K562 (cell line): ENCODE measurements at regions not wholly inside any gene's neighbourhood (a gene's known extent, or its start where the extent isn't known, plus 50 kb on each side); places are given as distances from the start of the nearest gene placed in this dataset.

Experiments used
- ATAC-seq: fragments of 200-7000 bp; cut with Tn5 transposase; 3 replicates; pipeline ENCODE4 v1.9.1; 2020; ENCODE audit warnings: moderate library complexity
- BruUV-seq: library from RNA; stranded (reverse); fragments of 400-500 nt; replicated peaks from 2 replicates; lab custom pipeline; 2021; lab: Mats Ljungman, UMichigan
- CTCF ChIA-PET: fragments of 300-600 bp; formaldehyde crosslinking; extraction: SDS; loops from one replicate; lab custom pipeline; 2021; ENCODE audit warnings: low intra/inter-chr PET ratio; lab: Yijun Ruan, JAX
- POLR2A ChIA-PET: fragments of 300-600, 350-650 bp; sonication (Branson Sonifier 250); formaldehyde crosslinking; extraction: SDS; loops from one replicate; lab custom pipeline; 2021; ENCODE audit warnings: antibody characterized with exemption, inconsistent platforms; lab: Yijun Ruan, JAX
- DNase-seq, 4 experiments: peaks; one replicate each; pipeline versions ENCODE4 v3.0.0 to v3.0.0-alpha.2; 2011 to 2018; ENCODE audit warnings: low spot score in 3 of 4, mixed read lengths in 3 of 4; ENCODE audit errors: extremely low read depth in 1 of 4
- FAIRE-seq: peaks from 2 replicates; lab custom pipeline; 2011; peaks lifted over from hg19 to GRCh38; lab: Jason Lieb, UNC
- H2AFZ ChIP-seq: 2 replicates; pipeline ENCODE4 v1.6.0; 2011; ENCODE audit warnings: low read depth, low read length, control low read depth, inconsistent platforms
- H3K27ac ChIP-seq: fragments of 200-600 bp; 3 replicates; pipeline ENCODE4 v1.8.0; 2011; ENCODE audit warnings: low read depth, mild to moderate bottlenecking, control low read depth, inconsistent platforms, low read length, moderate library complexity, mixed read lengths; ENCODE audit errors: extremely low read depth
- H3K27me3 ChIP-seq, 2 experiments: fragments of 300-600 bp in 1 of 2; 2 replicates in 1 of 2; 3 replicates in 1 of 2; pipeline versions ENCODE4 v1.6.0 to v1.8.0; 2011; ENCODE audit warnings: inconsistent platforms in 2 of 2, low read length in 2 of 2, mild to moderate bottlenecking in 1 of 2, mixed read lengths in 1 of 2, moderate library complexity in 1 of 2; ENCODE audit not compliant: control insufficient read depth in 2 of 2, insufficient read depth in 2 of 2
- H3K36me3 ChIP-seq: fragments of 300-600 bp; 3 replicates; pipeline ENCODE4 v1.8.0; 2011; ENCODE audit warnings: mild to moderate bottlenecking, low read length, inconsistent platforms; ENCODE audit not compliant: control insufficient read depth, insufficient read depth
- H3K4me1 ChIP-seq, 2 experiments: fragments of 200-600 bp in 1 of 2; replicated peaks in 1 of 2; 2 replicates in 1 of 2; 3 replicates in 1 of 2; pipeline versions ENCODE4 v1.5.1 to v1.8.0; 2011; ENCODE audit warnings: inconsistent platforms in 2 of 2, low read length in 2 of 2, mild to moderate bottlenecking in 1 of 2, mixed read lengths in 1 of 2, moderate library complexity in 1 of 2; ENCODE audit not compliant: control insufficient read depth in 2 of 2, insufficient read depth in 2 of 2
- H3K4me2 ChIP-seq: 2 replicates; pipeline ENCODE4 v1.6.1; 2011; ENCODE audit warnings: low read length, control low read depth, inconsistent platforms, mixed read lengths; ENCODE audit not compliant: insufficient read depth
- H3K4me3 ChIP-seq: fragments of 200-600 bp; sonication (generic), shearing (Covaris generic); 2 replicates; pipeline ENCODE4 v1.5.1; 2016; ENCODE audit warnings: control low read depth, inconsistent platforms
- H3K79me2 ChIP-seq: fragments of 200-600 bp; 3 replicates; pipeline ENCODE4 v1.8.0; 2011; ENCODE audit warnings: low read length, inconsistent platforms; ENCODE audit not compliant: control insufficient read depth, insufficient read depth
- H3K9ac ChIP-seq, 2 experiments: 2 replicates each; pipeline versions ENCODE4 v1.6.0 to v1.6.1; 2011; ENCODE audit warnings: low read depth in 2 of 2, low read length in 2 of 2, control low read depth in 1 of 2, inconsistent platforms in 1 of 2, mild to moderate bottlenecking in 1 of 2, mixed read lengths in 1 of 2; ENCODE audit not compliant: insufficient read depth in 1 of 2
- H3K9me1 ChIP-seq: one replicate; pipeline ENCODE4 v1.6.0; 2011; ENCODE audit warnings: inconsistent platforms, mild to moderate bottlenecking, low read length, moderate library complexity; ENCODE audit not compliant: control insufficient read depth, insufficient read depth
- H3K9me3 ChIP-seq: replicated peaks from 2 replicates; pipeline ENCODE4 v1.5.1; 2011; ENCODE audit warnings: low read depth, low read length, inconsistent platforms; ENCODE audit not compliant: control insufficient read depth, insufficient read depth
- H4K20me1 ChIP-seq: replicated peaks from 2 replicates; pipeline ENCODE4 v1.6.1; 2011; ENCODE audit warnings: low read length, inconsistent platforms, mixed read lengths; ENCODE audit not compliant: control insufficient read depth, insufficient read depth
- ARHGAP35 ChIP-seq: fragments of 450-650 bp; IDR thresholded peaks from 2 replicates; pipeline ENCODE4 v1.6.1; 2018; ENCODE audit not compliant: partially characterized antibody
- BCLAF1 ChIP-seq, 2 experiments: fragments of 450-650 bp in 1 of 2; IDR thresholded peaks; 2 replicates each; pipeline ENCODE4 v1.6.1; 2011 to 2017; ENCODE audit warnings: low read depth in 2 of 2, antibody characterized with exemption in 1 of 2, borderline replicate concordance in 1 of 2, low read length in 1 of 2, mild to moderate bottlenecking in 1 of 2, mixed read lengths in 1 of 2; ENCODE audit not compliant: control insufficient read depth in 1 of 2
- CTCFL ChIP-seq: IDR thresholded peaks from 2 replicates; pipeline ENCODE4 v1.6.1; 2011; ENCODE audit warnings: borderline replicate concordance, low read depth, mild to moderate bottlenecking, moderate library complexity, low read length; ENCODE audit not compliant: insufficient read depth, poor library complexity, severe bottlenecking
- ETV5 ChIP-seq: sonication (generic); formaldehyde crosslinking; IDR thresholded peaks from 2 replicates; pipeline ENCODE4 v1.4.0; 2020; ENCODE audit warnings: low read depth, mild to moderate bottlenecking, missing genetic modification reagents
- FOXO4 ChIP-seq: fragments of 450-650 bp; formaldehyde crosslinking; IDR thresholded peaks from 2 replicates; pipeline ENCODE4 v1.4.0; 2020; ENCODE audit warnings: mild to moderate bottlenecking, moderate library complexity
- HOMEZ ChIP-seq: fragments of 250-450 bp; sonication (Bioruptor Pico); IDR thresholded peaks from 2 replicates; pipeline ENCODE4 v1.4.0; 2020; ENCODE audit warnings: mild to moderate bottlenecking, moderate library complexity
- PTBP1 ChIP-seq: fragments of 200-400 bp; formaldehyde crosslinking; IDR thresholded peaks from 2 replicates; pipeline ENCODE4 v1.6.1; 2017; ENCODE audit warnings: low read depth, low read length
- THRAP3 ChIP-seq: fragments of 450-650 bp; IDR thresholded peaks from 2 replicates; pipeline ENCODE4 v1.6.1; 2016; ENCODE audit warnings: mild to moderate bottlenecking, inconsistent platforms, borderline replicate concordance
- ZNF449 ChIP-seq: fragments of 250-450 bp; sonication (Bioruptor Pico); IDR thresholded peaks from 2 replicates; pipeline ENCODE4 v1.8.0; 2022; ENCODE audit warnings: moderate library complexity, mild to moderate bottlenecking, inconsistent platforms
- WGBS: fragments of 100-300 bp; shearing (Covaris generic); methylation state at CpG from one replicate; pipeline ENCODE4 v1.1.6; 2016; ENCODE audit warnings: low coverage, mixed read lengths; ENCODE audit not compliant: insufficient coverage; ENCODE audit errors: missing lambda C conversion rate; 5-methylcytosine and 5-hydroxymethylcytosine counted together
- in situ Hi-C: fragments of 300-500 bp; cut with MboI; formaldehyde crosslinking; loops from 4 replicates; pipeline ENCODE4 v1.15.0; 2018; ENCODE audit warnings: inconsistent platforms, mixed read lengths
- intact Hi-C: fragments of 100-400 bp; cut with micrococcal nuclease; formaldehyde crosslinking; loops from 2 replicates; pipeline ENCODE4 v1.14.2; 2022

GRCh38 chr12:83365317-83365716, 678.6 kb downstream of the TMTC2 start:
- H3K36me3 ChIP-seq, result no peaks in the 10 kb centered on the region
- BruUV-seq, result no TSS peak
- POLR2A ChIA-PET, result no interaction called here
- H3K9me3 ChIP-seq, result no peaks in the 10 kb centered on the region
- in situ Hi-C loops (no loop called here), intact Hi-C loops (no loop called here)
- no peaks in the 10 kb centered on the region for H3K79me2 ChIP-seq
- ATAC-seq (no peak), FAIRE-seq (no peak), DNase-seq (peak in 1 of 4 experiments; percentile 4)
- no peak overlapping the region for H3K9ac ChIP-seq
- CTCF ChIA-PET, result no interaction called here
- WGBS, result 5% methylated on average over 5 of the region's 5 CpGs
- H3K4me3 ChIP-seq, result no peak overlapping the region
- TF ChIP-seq BCLAF1 (IDR thresholded peaks at IDR 0.05; ENCODE audit: borderline replicate concordance in 1 of 2, control insufficient read depth in 1 of 2, low read depth in 2 of 2, low read length in 1 of 2), result no peak
- no peak for TF ChIP-seq THRAP3
- TF ChIP-seq ARHGAP35, result no peak
- no peak for TF ChIP-seq ZNF449 (CRISPR knock-in tag)
- TF ChIP-seq PTBP1, result no peak
- TF ChIP-seq ETV5 (CRISPR knock-in tag), result no peak
- TF ChIP-seq HOMEZ, result no peak
- no peak for TF ChIP-seq FOXO4
- no peak for TF ChIP-seq CTCFL
- no peaks in the 10 kb centered on the region for H3K27me3 ChIP-seq
- H2AFZ ChIP-seq, result peak overlapping the region; percentile 49; the same call in 1 of the 2 replicates
- H3K27ac ChIP-seq, result no peak overlapping the region
- H3K4me1 ChIP-seq, result no peaks in the 10 kb centered on the region
- no peaks in the 10 kb centered on the region for H4K20me1 ChIP-seq
- no peaks in the 10 kb centered on the region for H3K9me1 ChIP-seq
- H3K4me2 ChIP-seq, result no peak overlapping the region
